PFSK-1 (cell line): ENCODE measurements at regions not wholly inside any gene's neighbourhood (a gene's known extent, or its start where the extent isn't known, plus 50 kb on each side); places are given as distances from the start of the nearest gene placed in this dataset.

Source experiments
- FOXP2 ChIP-seq: optimal IDR thresholded peaks from 2 replicates; pipeline ENCODE3; 2011; ENCODE audit warnings: borderline replicate concordance, control low read depth, inconsistent platforms; ENCODE audit not compliant: insufficient read depth; ENCODE audit errors: extremely low read length, extremely low read depth
- POLR2AphosphoS5 ChIP-seq: IDR thresholded peaks from 2 replicates; pipeline ENCODE4 v1.6.1; 2012; ENCODE audit warnings: low read depth, mild to moderate bottlenecking, control low read depth, low read length, moderate library complexity
- REST ChIP-seq, 2 experiments: IDR thresholded peaks; 2 replicates each; pipeline versions ENCODE4 v1.6.1 to v1.8.0; 2011 to 2012; ENCODE audit warnings: low read depth in 2 of 2, low read length in 2 of 2, control low read depth in 1 of 2, inconsistent platforms in 1 of 2, mild to moderate bottlenecking in 1 of 2, moderate library complexity in 1 of 2; ENCODE audit not compliant: insufficient read depth in 1 of 2
- SIN3A ChIP-seq: IDR thresholded peaks from 2 replicates; pipeline ENCODE4 v1.6.1; 2012; ENCODE audit warnings: mild to moderate bottlenecking, low read length, moderate library complexity, borderline replicate concordance; ENCODE audit not compliant: insufficient read depth
- TAF1 ChIP-seq: IDR thresholded peaks from 2 replicates; pipeline ENCODE4 v1.6.1; 2012; ENCODE audit warnings: low read length, control low read depth, borderline replicate concordance; ENCODE audit not compliant: insufficient read depth

GRCh38 chr12:127987199-127987901 lies 279.6 kb upstream of the TMEM132C start:
- TF ChIP-seq TAF1 = no peak
- TF ChIP-seq REST (IDR thresholded peaks at IDR 0.05; ENCODE audit: insufficient read depth in 1 of 2, low read depth in 2 of 2, low read length in 2 of 2) = no peak
- TF ChIP-seq FOXP2 = no peak
- no peak for TF ChIP-seq SIN3A
- TF ChIP-seq POLR2AphosphoS5 = no peak

GRCh38 chr12:127991485-127991884 lies 275.5 kb upstream of the TMEM132C start:
- TF ChIP-seq POLR2AphosphoS5 (no peak), REST (IDR thresholded peaks at IDR 0.05; ENCODE audit: insufficient read depth in 1 of 2, low read depth in 2 of 2, low read length in 2 of 2) (no peak), SIN3A (no peak), FOXP2 (no peak), TAF1 (no peak)

- TF ChIP-seq TAF1 (no peak), SIN3A (no peak), POLR2AphosphoS5 (no peak), FOXP2 (no peak), REST (IDR thresholded peaks at IDR 0.05; ENCODE audit: insufficient read depth in 1 of 2, low read depth in 2 of 2, low read length in 2 of 2) (no peak)
These were observed 268.0 kb upstream of the TMEM132C start for GRCh38 chr12:127998988-127999387.

- TF ChIP-seq REST (IDR thresholded peaks at IDR 0.05; ENCODE audit: insufficient read depth in 1 of 2, low read depth in 2 of 2, low read length in 2 of 2) = no peak
- TF ChIP-seq FOXP2 = no peak
- TF ChIP-seq SIN3A = no peak
These were observed 262.5 kb upstream of the TMEM132C start for GRCh38 chr12:128004383-128004938.

GRCh38 chr12:128007250-128007649 lies 259.7 kb upstream of the TMEM132C start:
- TF ChIP-seq FOXP2 = no peak
- no peak for TF ChIP-seq REST (IDR thresholded peaks at IDR 0.05; ENCODE audit: insufficient read depth in 1 of 2, low read depth in 2 of 2, low read length in 2 of 2)
- no peak for TF ChIP-seq POLR2AphosphoS5
- TF ChIP-seq TAF1 = no peak
- no peak for TF ChIP-seq SIN3A
